BJ (cell line): ENCODE measurements at regions not wholly inside any gene's neighbourhood (a gene's known extent, or its start where the extent isn't known, plus 50 kb on each side); places are given as distances from the start of the nearest gene placed in this dataset.
"Not testable (repeated sequence)": the region's sequence is repeated elsewhere in the genome, so short reads cannot be mapped to it uniquely, and the experiment has no call there.

Experiments used
- CTCF ChIA-PET: fragments of 350-600 bp; formaldehyde crosslinking; extraction: SDS; loops from one replicate; lab custom pipeline; 2021; ENCODE audit warnings: antibody characterized with exemption, inconsistent platforms; lab: Yijun Ruan, JAX
- POLR2A ChIA-PET: fragments of 300-600 bp; sonication (Branson Sonifier 250); formaldehyde crosslinking; extraction: SDS; loops from one replicate; lab custom pipeline; 2021; ENCODE audit warnings: antibody characterized with exemption; lab: Charles Lee
- DNase-seq: peaks from one replicate; pipeline ENCODE4 v3.0.0-alpha.2; 2011; ENCODE audit warnings: low read depth
- H3K27me3 ChIP-seq: 2 replicates; pipeline ENCODE4 v1.6.0; 2011; ENCODE audit warnings: low read length; ENCODE audit not compliant: control insufficient read depth, insufficient read depth
- H3K36me3 ChIP-seq: 2 replicates; pipeline ENCODE4 v1.5.1; 2011; ENCODE audit warnings: low read length; ENCODE audit not compliant: control insufficient read depth, insufficient read depth
- H3K4me3 ChIP-seq: 2 replicates; pipeline ENCODE4 v1.5.1; 2011; ENCODE audit warnings: low read depth, mild to moderate bottlenecking, control low read depth, low read length
- TF ChIP-seq, protein P1 (sequence below): IDR thresholded peaks from 2 replicates; pipeline ENCODE4 v1.5.1; 2011; ENCODE audit warnings: low read depth, mild to moderate bottlenecking, control low read depth, inconsistent platforms, low read length, moderate library complexity; ENCODE audit not compliant: insufficient read depth

DNA sequence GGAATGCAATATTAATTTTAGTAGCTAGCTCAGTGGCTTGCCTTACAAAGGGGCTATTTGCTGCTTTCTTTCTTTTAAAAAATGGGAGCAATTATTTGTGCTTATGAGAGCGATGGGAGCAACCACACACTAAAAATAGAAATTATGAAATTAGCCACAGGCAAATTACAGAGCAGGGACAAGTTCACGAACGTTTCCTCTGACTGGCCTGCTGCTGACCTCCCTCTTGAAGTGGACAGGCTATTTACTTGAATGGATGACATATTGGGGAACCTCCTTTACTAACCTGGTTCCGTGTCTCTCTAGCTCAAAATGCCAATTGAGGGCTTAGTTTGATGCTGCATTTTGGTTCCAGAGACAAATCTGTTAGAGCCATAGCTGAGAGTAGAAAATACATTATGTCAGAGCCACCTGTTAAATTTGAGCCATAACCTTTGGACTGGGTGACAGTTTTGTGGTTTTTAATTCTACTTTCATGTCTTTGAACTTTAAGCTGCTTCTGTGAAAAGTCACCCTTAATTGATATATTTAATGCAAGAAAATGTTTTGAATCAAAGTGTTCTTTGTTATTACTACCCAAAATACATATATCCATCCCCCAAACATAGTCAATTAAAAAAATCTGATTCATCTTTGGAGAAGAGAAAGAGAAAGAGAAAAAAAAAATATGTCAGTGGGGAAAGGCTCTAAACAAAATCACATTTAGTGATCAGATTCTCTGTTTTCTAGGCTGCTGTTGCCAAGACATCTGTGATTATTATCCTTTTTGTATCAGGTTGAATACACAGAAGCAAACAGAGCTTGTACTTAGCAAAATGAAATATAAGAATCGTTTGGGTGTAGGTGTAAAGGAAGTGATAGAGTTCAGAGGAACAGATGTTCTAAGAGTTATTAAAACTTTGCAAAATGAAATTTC lies 351.9 kb downstream of the ADGRL2 start:
- Histone ChIP-seq H3K4me3 (no peak overlapping the region), H3K36me3 (no peaks in the 10 kb centered on the region), H3K27me3 (no peaks in the 10 kb centered on the region)
- TF ChIP-seq, protein P1, sequence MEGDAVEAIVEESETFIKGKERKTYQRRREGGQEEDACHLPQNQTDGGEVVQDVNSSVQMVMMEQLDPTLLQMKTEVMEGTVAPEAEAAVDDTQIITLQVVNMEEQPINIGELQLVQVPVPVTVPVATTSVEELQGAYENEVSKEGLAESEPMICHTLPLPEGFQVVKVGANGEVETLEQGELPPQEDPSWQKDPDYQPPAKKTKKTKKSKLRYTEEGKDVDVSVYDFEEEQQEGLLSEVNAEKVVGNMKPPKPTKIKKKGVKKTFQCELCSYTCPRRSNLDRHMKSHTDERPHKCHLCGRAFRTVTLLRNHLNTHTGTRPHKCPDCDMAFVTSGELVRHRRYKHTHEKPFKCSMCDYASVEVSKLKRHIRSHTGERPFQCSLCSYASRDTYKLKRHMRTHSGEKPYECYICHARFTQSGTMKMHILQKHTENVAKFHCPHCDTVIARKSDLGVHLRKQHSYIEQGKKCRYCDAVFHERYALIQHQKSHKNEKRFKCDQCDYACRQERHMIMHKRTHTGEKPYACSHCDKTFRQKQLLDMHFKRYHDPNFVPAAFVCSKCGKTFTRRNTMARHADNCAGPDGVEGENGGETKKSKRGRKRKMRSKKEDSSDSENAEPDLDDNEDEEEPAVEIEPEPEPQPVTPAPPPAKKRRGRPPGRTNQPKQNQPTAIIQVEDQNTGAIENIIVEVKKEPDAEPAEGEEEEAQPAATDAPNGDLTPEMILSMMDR, result no peak
- ChIA-PET CTCF (no interaction called here), POLR2A (no interaction called here)
- no peak for DNase-seq

DNA sequence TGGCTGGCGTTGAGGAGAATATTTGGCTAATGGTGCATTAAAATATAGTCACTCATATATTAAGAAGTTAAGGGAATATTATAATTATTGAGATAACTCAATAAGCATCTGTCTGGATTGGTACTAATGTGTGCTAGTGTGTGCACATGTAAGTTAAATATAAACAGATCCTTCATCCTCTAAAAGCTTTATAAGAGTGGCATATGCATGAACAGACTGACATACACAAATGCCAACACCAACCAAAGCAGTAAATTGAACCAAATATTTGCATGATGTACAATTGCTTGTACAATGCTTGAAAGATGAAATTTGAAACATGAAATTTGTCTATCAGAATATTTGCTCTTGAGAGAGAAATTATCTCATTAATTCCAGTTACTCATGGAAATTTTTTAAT lies 344.9 kb downstream of the ADGRL2 start:
- Histone ChIP-seq H3K27me3 (no peaks in the 10 kb centered on the region), H3K4me3 (no peak overlapping the region), H3K36me3 (no peaks in the 10 kb centered on the region)
- ChIA-PET POLR2A (no interaction called here), CTCF (no interaction called here)
- no peak for DNase-seq
- TF ChIP-seq, protein P1, result no peak

DNA sequence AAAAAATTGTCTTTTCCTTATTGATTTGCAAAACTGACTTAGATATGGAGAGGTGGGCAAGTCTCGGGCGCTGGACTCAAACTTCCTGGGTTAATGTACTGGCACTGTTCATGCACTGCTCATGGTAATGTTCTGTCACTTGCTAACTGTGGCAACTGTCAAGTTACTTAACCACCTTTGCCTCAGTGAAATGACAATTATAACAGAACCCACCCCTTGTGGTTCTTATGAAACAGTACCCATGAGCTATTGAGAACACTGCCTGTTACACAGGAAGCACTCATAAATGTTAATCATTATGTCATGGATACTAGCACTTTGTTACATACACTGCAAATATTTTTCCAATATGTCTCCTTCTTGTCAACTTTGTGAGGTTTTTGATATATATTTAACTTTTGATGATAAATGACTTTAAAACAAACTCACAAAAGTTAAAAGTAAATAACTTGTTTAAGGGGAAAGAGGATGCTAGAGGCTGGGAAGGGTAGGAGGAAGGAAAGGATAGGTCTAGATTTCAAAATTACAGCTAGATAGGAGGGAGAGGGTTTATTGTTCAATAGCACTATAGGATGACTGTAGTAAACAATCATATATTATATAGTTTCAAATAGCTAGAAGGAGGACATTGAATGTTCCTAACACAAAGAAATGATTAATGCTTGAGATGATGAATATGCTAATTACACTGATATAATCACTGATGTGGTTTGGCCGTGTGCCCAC lies 342.5 kb downstream of the ADGRL2 start:
- CTCF ChIA-PET, result no interaction called here
- TF ChIP-seq, protein P1, result no peak
- no peaks in the 10 kb centered on the region for H3K27me3 ChIP-seq
- H3K4me3 ChIP-seq, result no peak overlapping the region
- no peak for DNase-seq
- no peaks in the 10 kb centered on the region for H3K36me3 ChIP-seq
- POLR2A ChIA-PET, result no interaction called here

DNA sequence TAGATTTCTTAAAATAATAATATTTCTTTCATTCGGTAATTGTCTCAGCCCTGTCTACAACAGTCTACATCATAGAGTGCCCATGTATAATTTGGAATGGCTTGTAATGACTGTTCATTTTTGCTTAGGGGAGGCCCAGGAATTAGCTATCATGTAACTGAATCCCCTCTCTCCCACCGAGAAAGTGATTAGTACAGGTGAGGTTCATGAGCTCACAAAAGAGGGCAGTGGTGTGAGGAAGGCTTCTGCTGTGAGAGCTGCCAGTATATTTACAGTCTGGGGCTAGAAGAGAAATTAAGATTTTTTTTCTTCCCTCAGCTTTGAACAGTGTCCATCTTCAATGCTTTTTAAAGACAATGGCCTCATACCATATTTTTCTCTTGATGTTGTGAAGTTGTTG lies 340.7 kb downstream of the ADGRL2 start:
- Histone ChIP-seq H3K36me3 (no peaks in the 10 kb centered on the region), H3K27me3 (no peaks in the 10 kb centered on the region), H3K4me3 (no peak overlapping the region)
- DNase-seq, result no peak
- ChIA-PET POLR2A (no interaction called here), CTCF (no interaction called here)
- TF ChIP-seq, protein P1, result no peak

DNA sequence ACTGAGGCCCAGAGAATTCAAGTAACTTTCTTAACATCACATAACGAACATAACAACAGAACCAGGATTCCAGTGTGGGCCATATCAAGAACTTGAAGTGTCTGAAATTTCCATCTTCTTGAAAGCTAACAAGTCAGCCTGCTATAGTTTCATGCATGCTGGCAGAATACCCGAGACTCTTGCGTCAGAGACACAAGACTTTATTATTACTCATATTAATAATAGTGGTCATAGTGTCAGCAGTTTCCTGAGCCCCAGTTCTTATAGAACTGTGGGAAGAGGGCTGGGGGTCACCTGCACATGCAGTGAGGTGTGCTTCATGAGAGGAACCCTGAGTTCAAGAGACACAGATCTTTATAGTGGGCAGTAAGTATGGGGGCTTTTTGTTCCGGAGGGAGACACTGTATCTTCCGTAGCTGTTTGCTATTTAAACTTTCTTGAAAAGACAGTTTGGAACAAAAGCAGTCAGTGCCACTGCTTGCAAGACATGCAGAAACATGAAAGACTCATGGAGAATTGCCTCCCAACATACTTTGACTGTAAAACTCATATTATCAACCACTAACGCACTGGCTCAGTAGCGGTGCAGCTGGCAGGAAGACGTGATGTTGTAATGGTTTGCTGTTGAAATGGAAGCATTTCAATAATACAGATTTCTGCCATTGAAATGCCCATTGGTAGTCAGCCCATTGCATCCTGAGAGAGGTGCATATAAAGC lies 339.2 kb downstream of the ADGRL2 start:
- H3K27me3 ChIP-seq, result no peaks in the 10 kb centered on the region
- no peak overlapping the region for H3K4me3 ChIP-seq
- ChIA-PET POLR2A (no interaction called here), CTCF (no interaction called here)
- TF ChIP-seq, protein P1, result no peak
- no peaks in the 10 kb centered on the region for H3K36me3 ChIP-seq
- DNase-seq, result no peak

DNA sequence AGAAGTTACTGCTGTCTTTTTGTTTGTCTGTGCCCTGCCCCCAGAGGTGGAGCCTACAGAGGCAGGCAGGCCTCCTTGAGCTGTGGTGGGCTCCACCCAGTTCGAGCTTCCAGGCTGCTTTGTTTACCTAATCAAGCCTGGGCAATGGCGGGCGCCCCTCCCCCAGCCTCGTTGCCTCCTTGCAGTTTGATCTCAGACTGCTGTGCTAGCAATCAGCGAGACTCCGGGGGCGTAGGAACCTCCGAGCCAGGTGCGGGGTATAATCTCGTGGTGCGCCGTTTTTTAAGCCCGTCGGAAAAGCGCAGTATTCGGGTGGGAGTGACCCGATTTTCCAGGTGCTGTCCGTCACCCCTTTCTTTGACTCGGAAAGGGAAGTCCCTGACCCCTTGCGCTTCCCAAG lies 335.6 kb downstream of the ADGRL2 start:
- CTCF ChIA-PET, H3K27me3 ChIP-seq, H3K36me3 ChIP-seq, POLR2A ChIA-PET, H3K4me3 ChIP-seq, DNase-seq: not testable (repeated sequence)
